Sigmoid colon (tissue), 6 donors: ENCODE measurements at regions not wholly inside any gene's neighbourhood (a gene's known extent, or its start where the extent isn't known, plus 50 kb on each side); places are given as distances from the start of the nearest gene placed in this dataset.

Experiments
- DNase-seq: peaks from one replicate; pipeline ENCODE4 v3.0.0-alpha.2; 2019
- H3K27ac ChIP-seq, 4 donors: fragments of 200-600 bp; sonication (generic); one replicate each; pipeline ENCODE4 v1.5.1; 2016 to 2019; ENCODE audit warnings: mild to moderate bottlenecking in 1 of 4
- H3K27me3 ChIP-seq, 3 donors: fragments of 200-600 bp; sonication (generic); one replicate each; pipeline ENCODE4 v1.5.1; 2019; ENCODE audit warnings: mild to moderate bottlenecking in 1 of 3
- H3K36me3 ChIP-seq, 4 donors: fragments of 200-600 bp; sonication (generic); one replicate each; pipeline ENCODE4 v1.5.1; 2016 to 2019
- H3K4me1 ChIP-seq, 4 donors: fragments of 200-600 bp; sonication (generic); one replicate each; pipeline ENCODE4 v1.5.1; 2017 to 2019
- H3K4me3 ChIP-seq, 4 donors: fragments of 200-600 bp; sonication (generic); one replicate each; pipeline ENCODE4 v1.5.1; 2017 to 2019; ENCODE audit warnings: mild to moderate bottlenecking in 2 of 4, moderate library complexity in 1 of 4
- H3K9me3 ChIP-seq, 4 donors: fragments of 200-600 bp in 3 of 4; sonication (generic) in 3 of 4; one replicate each; pipeline versions ENCODE4 v1.5.1 to v1.6.1; 2013 to 2019
- CTCF ChIP-seq, 4 experiments: fragments of 450-650 bp in 3 of 4; fragments of 200-600 bp in 1 of 4; IDR thresholded peaks; one replicate each; pipeline ENCODE4 v1.5.1; 2016 to 2019; ENCODE audit warnings: antibody characterized with exemption in 4 of 4, mild to moderate bottlenecking in 3 of 4, moderate library complexity in 2 of 4
- EP300 ChIP-seq, 4 donors: sonication (generic); formaldehyde crosslinking; IDR thresholded peaks; one replicate each; pipeline ENCODE4 v1.6.1; 2017; ENCODE audit warnings: antibody characterized with exemption in 4 of 4
- POLR2A ChIP-seq, 2 donors: fragments of 450-650 bp; IDR thresholded peaks; one replicate each; pipeline ENCODE4 v1.6.1; 2016; ENCODE audit warnings: antibody characterized with exemption in 2 of 2, mild to moderate bottlenecking in 2 of 2, moderate library complexity in 2 of 2
- POLR2AphosphoS5 ChIP-seq, 4 donors: sonication (generic); formaldehyde crosslinking; IDR thresholded peaks; one replicate each; pipeline ENCODE4 v1.6.1; 2017; ENCODE audit warnings: antibody characterized with exemption in 4 of 4
- WGBS, 2 donors: extraction: QIAGEN DNeasy Blood & Tissue Kit; methylation state at CpG; one replicate each; pipeline ENCODE4 v1.1.7; 2013; 5-methylcytosine and 5-hydroxymethylcytosine counted together
- intact Hi-C: fragments of 100-400 bp; cut with DNase I; formaldehyde crosslinking; loops from one replicate; pipeline ENCODE4 v1.15.1; 2023
- donor health status: healthy with polysubstance abuse.
- donor health status: healthy.

DNA sequence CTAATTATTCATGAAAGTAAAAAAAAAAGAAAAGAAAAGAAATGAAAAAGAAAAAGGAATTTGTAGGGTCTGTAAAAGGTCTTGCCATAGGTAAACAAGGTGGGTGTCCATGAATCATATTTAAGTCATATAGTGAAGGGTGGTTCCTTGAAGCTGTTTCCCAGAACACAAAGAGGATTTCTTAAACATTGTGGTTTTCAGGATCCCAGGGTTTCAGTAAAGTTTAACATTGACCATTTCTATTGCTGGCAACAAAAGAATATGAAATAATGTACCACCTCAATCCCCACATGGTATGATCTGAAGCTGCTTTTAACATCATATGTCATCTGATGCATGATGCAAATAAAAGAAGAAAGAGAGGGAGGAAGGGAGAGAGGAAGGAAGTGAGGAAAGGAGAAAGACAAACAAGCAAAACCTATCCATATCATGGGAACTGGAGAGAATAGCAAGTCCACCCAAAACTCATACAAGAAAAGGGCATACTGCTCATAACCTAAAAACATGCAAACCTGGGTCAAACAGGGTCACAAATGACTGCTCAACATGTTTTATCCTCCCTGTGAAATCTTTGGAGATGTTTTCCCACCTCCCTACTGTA, 663.5 kb downstream of the SORCS1 start:
- Histone ChIP-seq H3K9me3 (no peaks in the 10 kb centered on the region), H3K4me3 (no peak overlapping the region), H3K27me3 (no peaks in the 10 kb centered on the region), H3K27ac (no peak overlapping the region), H3K36me3 (no peaks in the 10 kb centered on the region), H3K4me1 (no peaks in the 10 kb centered on the region)
- DNase-seq, result no peak
- intact Hi-C loops, result no loop called here
- TF ChIP-seq POLR2A (IDR thresholded peaks at IDR 0.05) (no peak), POLR2AphosphoS5 (IDR thresholded peaks at IDR 0.05) (no peak), CTCF (IDR thresholded peaks at IDR 0.05) (no peak), EP300 (IDR thresholded peaks at IDR 0.05) (no peak)

- intact Hi-C loops, result no loop called here
- H3K9me3 ChIP-seq, result no peaks in the 10 kb centered on the region
Measured at GRCh38 chr10:106500041-106500924, 664.2 kb downstream of the SORCS1 start.

DNA sequence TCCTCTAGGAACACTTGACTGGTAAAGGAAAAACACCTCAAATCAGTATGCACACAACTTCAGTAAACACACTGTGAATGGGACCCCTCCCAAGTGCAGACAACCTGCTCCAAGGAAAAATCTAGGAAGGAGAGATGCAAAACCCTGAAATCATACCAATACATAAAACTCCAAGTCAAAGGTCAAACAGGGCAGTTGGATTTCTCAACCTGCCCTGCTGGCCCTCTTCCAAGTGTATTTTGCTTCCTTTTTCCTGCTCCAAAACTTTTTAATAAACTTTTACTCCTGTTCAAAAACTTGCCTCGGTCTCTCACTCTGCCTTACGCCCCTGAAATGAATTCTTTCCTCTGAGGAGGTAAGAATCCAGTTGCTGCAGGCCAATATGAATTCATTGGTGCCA, 665.1 kb downstream of the SORCS1 start:
- 78 to 87% methylated on average over 2 of the region's 2 CpGs for WGBS, 2 donors
- H3K9me3 ChIP-seq, result no peaks in the 10 kb centered on the region
- H3K27me3 ChIP-seq, result no peaks in the 10 kb centered on the region
- H3K36me3 ChIP-seq, result no peaks in the 10 kb centered on the region
- no peak overlapping the region for H3K4me3 ChIP-seq
- no peak for DNase-seq
- H3K27ac ChIP-seq, result no peak overlapping the region
- intact Hi-C loops, result no loop called here
- no peaks in the 10 kb centered on the region for H3K4me1 ChIP-seq
- TF ChIP-seq POLR2A (IDR thresholded peaks at IDR 0.05) (no peak), POLR2AphosphoS5 (IDR thresholded peaks at IDR 0.05) (no peak), CTCF (IDR thresholded peaks at IDR 0.05) (no peak), EP300 (IDR thresholded peaks at IDR 0.05) (no peak)

More at GRCh38 chr10:106500041-106500924, 664.2 kb downstream of the SORCS1 start:
- TF ChIP-seq CTCF (IDR thresholded peaks at IDR 0.05) (no peak), EP300 (IDR thresholded peaks at IDR 0.05) (no peak), POLR2A (IDR thresholded peaks at IDR 0.05) (no peak), POLR2AphosphoS5 (IDR thresholded peaks at IDR 0.05) (no peak)
- Histone ChIP-seq H3K27ac (no peak overlapping the region), H3K36me3 (no peaks in the 10 kb centered on the region), H3K4me3 (no peak overlapping the region), H3K27me3 (no peaks in the 10 kb centered on the region), H3K4me1 (no peaks in the 10 kb centered on the region)
- 33 to 43% methylated on average over 1 of the region's 1 CpG for WGBS, 2 donors
- no peak for DNase-seq

- Histone ChIP-seq H3K9me3 (no peaks in the 10 kb centered on the region), H3K36me3 (no peaks in the 10 kb centered on the region), H3K27ac (no peak overlapping the region), H3K4me1 (no peaks in the 10 kb centered on the region), H3K4me3 (no peak overlapping the region), H3K27me3 (no peaks in the 10 kb centered on the region)
- intact Hi-C loops, result no loop called here
- DNase-seq, result no peak
- 60 to 75% methylated on average over 4 of the region's 4 CpGs for WGBS, 2 donors
- TF ChIP-seq CTCF (IDR thresholded peaks at IDR 0.05), result no peak
- no peak for TF ChIP-seq POLR2AphosphoS5 (IDR thresholded peaks at IDR 0.05)
- TF ChIP-seq POLR2A (IDR thresholded peaks at IDR 0.05), result no peak
- TF ChIP-seq EP300 (IDR thresholded peaks at IDR 0.05), result no peak
Measured at GRCh38 chr10:106498675-106499074, 665.8 kb downstream of the SORCS1 start.
